NCI-H345 treated with DMSO at 0.1 percent for 48 hours (cell line): ENCODE measurements at regions not wholly inside any gene's neighbourhood (a gene's known extent, or its start where the extent isn't known, plus 50 kb on each side); places are given as distances from the start of the nearest gene placed in this dataset.
"Not testable (repeated sequence)": the region's sequence is repeated elsewhere in the genome, so short reads cannot be mapped to it uniquely, and the experiment has no call there.

Experiments
- DNase-seq: peaks from one replicate; lab custom pipeline; 2025; ENCODE audit not compliant: unreplicated experiment; lab: John Stamatoyannopoulos, UW

- DNase-seq: no peak
Observed at GRCh38 chr4:184282251-184282713, 64.6 kb upstream of the ENPP6 start.

- no peak for DNase-seq
Observed at GRCh38 chr4:184281231-184282139, 63.8 kb upstream of the ENPP6 start.

GRCh38 chr4:184280591-184281071, 63.0 kb upstream of the ENPP6 start:
- DNase-seq: no peak

GRCh38 chr4:184280137-184280536, 62.5 kb upstream of the ENPP6 start:
- DNase-seq: no peak

GRCh38 chr4:184279496-184280061, 61.9 kb upstream of the ENPP6 start:
- no peak for DNase-seq

- DNase-seq: not testable (repeated sequence)
Observed at GRCh38 chr4:184277769-184278168, 60.1 kb upstream of the ENPP6 start.

GRCh38 chr4:184277010-184277409, 59.3 kb upstream of the ENPP6 start:
- not testable (repeated sequence) for DNase-seq

GRCh38 chr4:184276346-184276745, 58.7 kb upstream of the ENPP6 start:
- not testable (repeated sequence) for DNase-seq

- no peak for DNase-seq
Observed at GRCh38 chr4:184275766-184276165, 58.1 kb upstream of the ENPP6 start.

GRCh38 chr4:184274286-184274951, 56.7 kb upstream of the ENPP6 start:
- no peak for DNase-seq

GRCh38 chr4:184273166-184274147, 55.8 kb upstream of the ENPP6 start:
- DNase-seq: no peak

GRCh38 chr4:184270808-184271413, 53.2 kb upstream of the ENPP6 start:
- no peak for DNase-seq

GRCh38 chr4:184269879-184270430, 52.3 kb upstream of the ENPP6 start:
- DNase-seq: no peak

- DNase-seq: no peak
Observed at GRCh38 chr4:184268584-184269160, 51.0 kb upstream of the ENPP6 start.

GRCh38 chr4:184267673-184268583, 50.3 kb upstream of the ENPP6 start:
- DNase-seq: no peak
